ENCODE measurements at regions not wholly inside any gene's neighbourhood (a gene's known extent, or its start where the extent isn't known, plus 50 kb on each side); places are given as distances from the start of the nearest gene placed in this dataset.

- no peak overlapping the region for H3K4me3 ChIP-seq (ENCODE audit: low read depth, low read length)
- DNase-seq (ENCODE audit: low read depth, low spot score) = no peak
- ChIA-PET CTCF (no interaction called here), POLR2A (no interaction called here)
- no peak for TF ChIP-seq CTCF (IDR thresholded peaks at IDR 0.05; ENCODE audit: insufficient read depth, low read length, missing control alignments)
These were observed 137.2 kb upstream of the EPHA6 start for GRCh38 chr3:96677156-96677555.

GRCh38 chr3:96678325-96678724 is 136.1 kb upstream of the EPHA6 start:
- no peak for TF ChIP-seq CTCF (IDR thresholded peaks at IDR 0.05; ENCODE audit: insufficient read depth, low read length, missing control alignments)
- POLR2A ChIA-PET = no interaction called here
- H3K4me3 ChIP-seq (ENCODE audit: low read depth, low read length) = no peak overlapping the region
- DNase-seq (ENCODE audit: low read depth, low spot score) = no peak
- CTCF ChIA-PET = no interaction called here

GRCh38 chr3:96700322-96701315 is 113.8 kb upstream of the EPHA6 start:
- DNase-seq (ENCODE audit: low read depth, low spot score) = no peak
- H3K4me3 ChIP-seq (ENCODE audit: low read depth, low read length) = no peak overlapping the region
- ChIA-PET POLR2A (no interaction called here), CTCF (interaction anchor here (1.2 kb wide), 1 partner anchor 16 kb away, joined by 4 read pairs; no protein-coding TSS in a partner anchor)
- no peak for TF ChIP-seq CTCF (IDR thresholded peaks at IDR 0.05; ENCODE audit: insufficient read depth, low read length, missing control alignments)

- TF ChIP-seq CTCF (IDR thresholded peaks at IDR 0.05; ENCODE audit: insufficient read depth, low read length, missing control alignments) = no peak
- H3K4me3 ChIP-seq (ENCODE audit: low read depth, low read length) = no peak overlapping the region
- ChIA-PET POLR2A (no interaction called here), CTCF (no interaction called here)
- DNase-seq (ENCODE audit: low read depth, low spot score) = no peak
These were observed 108.5 kb upstream of the EPHA6 start for GRCh38 chr3:96705895-96706294.

GRCh38 chr3:96706509-96706908 is 107.9 kb upstream of the EPHA6 start:
- ChIA-PET POLR2A (no interaction called here), CTCF (no interaction called here)
- TF ChIP-seq CTCF (IDR thresholded peaks at IDR 0.05; ENCODE audit: insufficient read depth, low read length, missing control alignments) = no peak
- no peak for DNase-seq (ENCODE audit: low read depth, low spot score)
- H3K4me3 ChIP-seq (ENCODE audit: low read depth, low read length) = no peak overlapping the region

GRCh38 chr3:96711816-96712215 is 102.6 kb upstream of the EPHA6 start:
- CTCF ChIA-PET = no interaction called here
- DNase-seq (ENCODE audit: low read depth, low spot score) = no peak
- POLR2A ChIA-PET = no interaction called here
- H3K4me3 ChIP-seq (ENCODE audit: low read depth, low read length) = no peak overlapping the region
- TF ChIP-seq CTCF (IDR thresholded peaks at IDR 0.05; ENCODE audit: insufficient read depth, low read length, missing control alignments) = no peak
